Spleen (tissue), 11 donors: ENCODE measurements at regions not wholly inside any gene's neighbourhood (a gene's known extent, or its start where the extent isn't known, plus 50 kb on each side); places are given as distances from the start of the nearest gene placed in this dataset.
"Not testable (repeated sequence)": the region's sequence is repeated elsewhere in the genome, so short reads cannot be mapped to it uniquely, and the experiment has no call there.

Experiments
- DNase-seq: peaks from one replicate; pipeline ENCODE4 v3.0.0-alpha.2; 2020
- H3K27ac ChIP-seq, 8 donors: fragments of 200-600 bp; sonication (generic) in 7 of 8; 1 replicate in 4 of 8; 2 replicates in 4 of 8; pipeline versions ENCODE4 v1.5.0 to v1.8.0; 2016 to 2021; ENCODE audit warnings: inconsistent platforms in 4 of 8, mild to moderate bottlenecking in 4 of 8, moderate library complexity in 1 of 8
- H3K27me3 ChIP-seq, 7 donors: fragments of 200-600 bp; sonication (generic) in 6 of 7; replicated peaks in 1 of 7; 1 replicate in 4 of 7; 2 replicates in 3 of 7; pipeline versions ENCODE4 v1.5.0 to v1.8.0; 2016 to 2021; ENCODE audit warnings: inconsistent platforms in 3 of 7, mild to moderate bottlenecking in 1 of 7
- H3K36me3 ChIP-seq, 6 donors: fragments of 200-600 bp; sonication (generic) in 5 of 6; 1 replicate in 4 of 6; 2 replicates in 2 of 6; pipeline versions ENCODE4 v1.5.0 to v1.8.0; 2016 to 2021; ENCODE audit warnings: inconsistent platforms in 2 of 6
- H3K4me1 ChIP-seq, 6 donors: fragments of 200-600 bp; sonication (generic) in 5 of 6; 1 replicate in 3 of 6; 2 replicates in 3 of 6; pipeline versions ENCODE4 v1.5.0 to v1.8.0; 2016 to 2021; ENCODE audit warnings: inconsistent platforms in 3 of 6
- H3K4me3 ChIP-seq, 8 donors: fragments of 200-600 bp; sonication (generic) in 7 of 8; 1 replicate in 4 of 8; 2 replicates in 4 of 8; pipeline versions ENCODE4 v1.5.0 to v1.8.0; 2016 to 2021; ENCODE audit warnings: inconsistent platforms in 4 of 8, mild to moderate bottlenecking in 4 of 8, moderate library complexity in 2 of 8
- H3K9me3 ChIP-seq, 8 donors: fragments of 200-600 bp; sonication (generic) in 7 of 8; 1 replicate in 4 of 8; 2 replicates in 4 of 8; pipeline versions ENCODE4 v1.5.0 to v1.8.0; 2016 to 2021; ENCODE audit warnings: inconsistent platforms in 4 of 8
- CTCF ChIP-seq, 11 experiments: fragments of 200-600 bp in 7 of 11; fragments of 450-650 bp in 4 of 11; sonication (generic) in 4 of 11; IDR thresholded peaks in 8 of 11; conservative IDR thresholded peaks in 3 of 11; 1 replicate in 7 of 11; 2 replicates in 4 of 11; pipeline versions ENCODE4 v1.4.0 to v1.8.0; 2016 to 2021; ENCODE audit warnings: antibody characterized with exemption in 11 of 11, inconsistent platforms in 4 of 11, mild to moderate bottlenecking in 1 of 11
- POLR2A ChIP-seq, 3 donors: fragments of 450-650 bp; IDR thresholded peaks; one replicate each; pipeline ENCODE4 v1.5.1; 2017; ENCODE audit warnings: antibody characterized with exemption in 3 of 3, mild to moderate bottlenecking in 1 of 3
- POLR2AphosphoS5 ChIP-seq, 3 donors: sonication (generic); formaldehyde crosslinking; IDR thresholded peaks; one replicate each; pipeline ENCODE4 v1.5.1; 2017; ENCODE audit warnings: antibody characterized with exemption in 3 of 3
- WGBS, 5 donors: extraction: QIAGEN DNeasy Blood & Tissue Kit in 3 of 5; methylation state at CpG; one replicate each; pipeline versions ENCODE4 v1.1.5 to v1.1.7; 2013 to 2018; 5-methylcytosine and 5-hydroxymethylcytosine counted together
- intact Hi-C: fragments of 100-400 bp; cut with DNase I; formaldehyde crosslinking; loops from one replicate; pipeline ENCODE4 v1.15.0; 2023; ENCODE audit warnings: low total_unique reads
- donor health status: healthy with polysubstance abuse.
- donor health status: DM: no; HTN: no; CAD: no; lungs with moderate emphysema.
- donor health status: DM: no; HTN: no; CAD: no.
- donor health status: Bipolar disorder and iron deficiency.
- donor health status: healthy.
- donor health status: DM: no; HTN: no; CAD: no.
- donor health status: DM: yes; HTN: yes; CAD: no.

- WGBS, 5 donors = 22 to 39% (median 35%) methylated on average over 1 of the region's 1 CpG
- no peak overlapping the region for H3K27ac ChIP-seq
- no peaks in the 10 kb centered on the region for H3K36me3 ChIP-seq
- H3K9me3 ChIP-seq = peaks cover 0 to 20% (median 13%) of the 10 kb centered on the region in 8 donors
- TF ChIP-seq CTCF (IDR thresholded peaks at IDR 0.05 in 8 of 11, conservative IDR thresholded peaks at IDR 0.05 in 3 of 11) = no peak
- no peak for TF ChIP-seq POLR2A (IDR thresholded peaks at IDR 0.05)
- TF ChIP-seq POLR2AphosphoS5 (IDR thresholded peaks at IDR 0.05) = no peak
- H3K4me3 ChIP-seq = no peak overlapping the region
- no peak for DNase-seq
- H3K4me1 ChIP-seq = no peaks in the 10 kb centered on the region
- intact Hi-C loops = no loop called here
- peaks cover 0 to 8% (median 0%) of the 10 kb centered on the region in 7 donors for H3K27me3 ChIP-seq
Measured at GRCh38 chr10:45227456-45227855, 88.0 kb downstream of the OR13A1 start.

- intact Hi-C loops = no loop called here
- Histone ChIP-seq H3K36me3 (no peaks in the 10 kb centered on the region), H3K9me3 (peaks cover 0 to 20% (median 13%) of the 10 kb centered on the region in 8 donors), H3K27me3 (no peaks in the 10 kb centered on the region), H3K27ac (no peak overlapping the region), H3K4me1 (no peaks in the 10 kb centered on the region), H3K4me3 (no peak overlapping the region)
- 77 to 93% (median 89%) methylated on average over 1 of the region's 1 CpG for WGBS, 5 donors
- DNase-seq = no peak
- TF ChIP-seq CTCF (IDR thresholded peaks at IDR 0.05 in 8 of 11, conservative IDR thresholded peaks at IDR 0.05 in 3 of 11) = no peak
- TF ChIP-seq POLR2AphosphoS5 (IDR thresholded peaks at IDR 0.05) = no peak
- no peak for TF ChIP-seq POLR2A (IDR thresholded peaks at IDR 0.05)
Measured at GRCh38 chr10:45229823-45230222, 85.6 kb downstream of the OR13A1 start.

- intact Hi-C loops, H3K36me3 ChIP-seq: not testable (repeated sequence)
- peak in 10 of 11 experiments; percentile 22 to 68 (median 52) for TF ChIP-seq CTCF (IDR thresholded peaks at IDR 0.05 in 8 of 11, conservative IDR thresholded peaks at IDR 0.05 in 3 of 11)
Measured at GRCh38 chr10:45235260-45235769, 80.1 kb downstream of the OR13A1 start.

DNA sequence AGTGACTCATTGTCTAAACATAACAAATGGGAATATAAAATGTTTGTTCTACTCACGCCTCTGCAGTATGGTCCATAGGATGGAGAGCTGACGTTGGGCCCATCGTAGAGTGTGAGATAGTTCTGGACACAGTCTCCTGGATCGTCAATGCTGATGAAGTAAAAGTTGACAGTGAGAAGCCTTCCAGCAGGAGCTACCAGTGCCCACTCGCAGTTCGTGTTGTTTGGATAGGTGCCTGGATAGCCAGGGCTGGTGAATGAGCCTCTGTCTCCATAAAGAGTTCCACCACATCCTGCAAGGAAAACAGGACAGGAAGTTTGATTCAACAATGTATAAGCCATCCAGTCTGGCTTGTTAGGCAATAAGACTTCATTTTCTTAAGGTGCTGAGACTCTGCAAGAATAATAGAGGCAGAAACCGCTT is 79.6 kb downstream of the OR13A1 start:
- no peaks in the 10 kb centered on the region for H3K36me3 ChIP-seq
- peaks cover 0 to 9% (median 4%) of the 10 kb centered on the region in 6 donors for H3K4me1 ChIP-seq
- TF ChIP-seq CTCF (IDR thresholded peaks at IDR 0.05 in 8 of 11, conservative IDR thresholded peaks at IDR 0.05 in 3 of 11) = no peak
- no peak for TF ChIP-seq POLR2AphosphoS5 (IDR thresholded peaks at IDR 0.05)
- TF ChIP-seq POLR2A (IDR thresholded peaks at IDR 0.05) = no peak
- intact Hi-C loops = no loop called here
- no peaks in the 10 kb centered on the region for H3K27me3 ChIP-seq
- no peaks in the 10 kb centered on the region for H3K9me3 ChIP-seq
- H3K27ac ChIP-seq = no peak overlapping the region
- DNase-seq = no peak
- WGBS, 5 donors = 65 to 84% (median 76%) methylated on average over 7 of the region's 7 CpGs
- no peak overlapping the region for H3K4me3 ChIP-seq

More at GRCh38 chr10:45235260-45235769, 80.1 kb downstream of the OR13A1 start:
- peak; percentile 71 for DNase-seq
- not testable (repeated sequence) for H3K27me3 ChIP-seq, H3K27ac ChIP-seq, H3K4me3 ChIP-seq, H3K9me3 ChIP-seq, H3K4me1 ChIP-seq
- WGBS, 5 donors = 41 to 55% (median 51%) methylated on average over 13 of the region's 13 CpGs
